ENCODE measurements at regions not wholly inside any gene's neighbourhood (a gene's known extent, or its start where the extent isn't known, plus 50 kb on each side); places are given as distances from the start of the nearest gene placed in this dataset.

DNA sequence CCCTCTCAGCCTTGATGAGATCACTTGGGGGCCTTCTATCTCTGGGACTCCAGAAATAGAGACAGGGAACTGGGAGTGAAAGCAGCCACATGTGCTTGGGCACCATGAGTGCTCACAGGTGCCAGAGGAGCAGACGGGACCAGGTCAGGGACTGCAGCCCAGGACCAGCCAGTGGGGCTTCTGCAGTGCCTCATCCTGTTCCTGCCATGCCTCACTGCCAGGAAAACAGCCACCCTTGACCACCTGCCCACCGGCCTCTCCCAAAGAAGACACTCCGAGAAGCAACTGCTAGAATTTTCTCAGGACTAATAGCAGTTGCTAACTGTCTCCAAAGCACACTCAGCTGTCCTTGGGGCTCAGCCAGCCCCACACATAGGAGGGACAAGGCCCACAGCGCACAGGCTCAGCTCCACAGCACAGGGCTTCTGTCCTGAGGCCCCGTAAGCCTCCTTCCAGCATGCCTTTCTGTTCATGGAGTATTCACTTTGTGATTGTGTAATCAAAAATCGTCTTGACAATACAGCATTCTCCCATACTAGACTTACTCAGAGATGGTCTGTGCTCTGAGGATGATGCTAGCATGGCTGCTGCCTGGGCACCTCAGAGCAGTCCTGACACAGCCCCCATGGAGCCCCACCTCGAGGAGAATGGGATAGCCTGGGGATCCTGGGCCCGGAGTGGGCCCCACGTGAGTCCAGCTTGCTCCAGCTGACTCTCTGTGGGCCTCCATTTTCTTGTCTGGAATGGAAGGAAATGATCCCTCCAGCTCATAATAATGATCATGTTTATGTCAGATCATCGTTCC is 115.7 kb upstream of the RET start:
- ATAC-seq (ENCODE audit: low read depth) = no peak; the same call in 1 of the 2 replicates
- 52% methylated on average over 4 of the region's 10 CpGs; no CpG with 5 or more reads in 1 of the 2 experiments for WGBS, 2 experiments (ENCODE audit: extremely low coverage in 2 of 2, insufficient read length in 1 of 2)
- no peak for TF ChIP-seq MAZ (IDR thresholded peaks at IDR 0.05; ENCODE audit: borderline replicate concordance, low read depth, low read length)
- TF ChIP-seq CEBPB (IDR thresholded peaks at IDR 0.05; ENCODE audit: low read depth, low read length) = peak; percentile 62; the same call in 1 of the 2 replicates
- no peak for TF ChIP-seq RAD21 (IDR thresholded peaks at IDR 0.05; ENCODE audit: low read length)

More for the DNA sequence above, 115.7 kb upstream of the RET start:
- no peak overlapping the region for H3K18ac ChIP-seq (ENCODE audit: low read depth, low read length)
- H3K4me1 ChIP-seq (ENCODE audit: control insufficient read depth, insufficient read depth, low read length) = no peaks in the 10 kb centered on the region
- no peak overlapping the region for H4K5ac ChIP-seq (ENCODE audit: low read depth, low read length)
- no peak overlapping the region for H2BK15ac ChIP-seq (ENCODE audit: low read depth, low read length)
- no peaks in the 10 kb centered on the region for H4K20me1 ChIP-seq (ENCODE audit: insufficient read depth, low read length)
- no peak overlapping the region for H3K9ac ChIP-seq (ENCODE audit: low read depth, low read length)
- no TSS peak for BruUV-seq (replicated peaks)
- no peaks in the 10 kb centered on the region for H3K36me3 ChIP-seq (ENCODE audit: control insufficient read depth, insufficient read depth, low read length)
- ChIA-PET POLR2A (ENCODE audit: unreplicated experiment) (no interaction called here), CTCF (interaction anchor here (0.9 kb wide), 1 partner anchor 9 kb away, joined by 3 read pairs; no protein-coding TSS in a partner anchor)
- dilution Hi-C loops (cut with HindIII; ENCODE audit: low sequenced_read_pairs, unreplicated experiment) (no loop called here), in situ Hi-C loops (cut with MboI; ENCODE audit: low sequenced_read_pairs) (no loop called here), intact Hi-C loops (cut with micrococcal nuclease) (no loop called here)
- no peak overlapping the region for H2AK5ac ChIP-seq (ENCODE audit: low read depth, low read length)
- H4K91ac ChIP-seq (ENCODE audit: insufficient read depth, low read depth, low read length) = no peak overlapping the region
- H3K4me2 ChIP-seq (ENCODE audit: low read depth, low read length) = no peak overlapping the region
- no peaks in the 10 kb centered on the region; the same call in none of the 2 replicates for H3K27me3 ChIP-seq (ENCODE audit: control insufficient read depth, insufficient read depth, low read length)
- H3K9me3 ChIP-seq (ENCODE audit: control insufficient read depth, insufficient read depth, low read length) = no peaks in the 10 kb centered on the region
- no peak overlapping the region for H3K27ac ChIP-seq (ENCODE audit: insufficient read depth, low read length)
- no peak overlapping the region for H3K4ac ChIP-seq (ENCODE audit: low read depth, low read length)
- no peak overlapping the region for H2AFZ ChIP-seq (replicated peaks; ENCODE audit: low read length, poor library complexity)
- no peak for DNase-seq
- H2BK20ac ChIP-seq (ENCODE audit: low read depth, low read length) = no peak overlapping the region
- no peaks in the 10 kb centered on the region for H3K79me1 ChIP-seq (ENCODE audit: low read depth in 1 of 2, low read length in 2 of 2)
- H3K14ac ChIP-seq (replicated peaks; ENCODE audit: low read depth, low read length) = no peak overlapping the region
- no peak overlapping the region for H3K4me3 ChIP-seq (ENCODE audit: insufficient read depth, low read depth, low read length)
- no peak overlapping the region for H2BK5ac ChIP-seq (ENCODE audit: low read depth, low read length, poor library complexity, severe bottlenecking)
- H2AK9ac ChIP-seq (replicated peaks; ENCODE audit: low read depth, low read length, poor library complexity) = no peak overlapping the region
- H4K8ac ChIP-seq (ENCODE audit: low read depth in 2 of 2, low read length in 2 of 2) = no peak overlapping the region
- no peak overlapping the region for H3K56ac ChIP-seq (ENCODE audit: extremely low read depth, insufficient read depth, low read length)
- no peaks in the 10 kb centered on the region for H3K9me1 ChIP-seq (ENCODE audit: insufficient read depth, low read length)
- H2BK120ac ChIP-seq (ENCODE audit: low read depth, low read length) = no peak overlapping the region
- no peak overlapping the region for H3K23ac ChIP-seq (ENCODE audit: low read depth, low read length)

All from IMR-90 (cell line).